ENCODE measurements at regions not wholly inside any gene's neighbourhood (a gene's known extent, or its start where the extent isn't known, plus 50 kb on each side); places are given as distances from the start of the nearest gene placed in this dataset.

DNA sequence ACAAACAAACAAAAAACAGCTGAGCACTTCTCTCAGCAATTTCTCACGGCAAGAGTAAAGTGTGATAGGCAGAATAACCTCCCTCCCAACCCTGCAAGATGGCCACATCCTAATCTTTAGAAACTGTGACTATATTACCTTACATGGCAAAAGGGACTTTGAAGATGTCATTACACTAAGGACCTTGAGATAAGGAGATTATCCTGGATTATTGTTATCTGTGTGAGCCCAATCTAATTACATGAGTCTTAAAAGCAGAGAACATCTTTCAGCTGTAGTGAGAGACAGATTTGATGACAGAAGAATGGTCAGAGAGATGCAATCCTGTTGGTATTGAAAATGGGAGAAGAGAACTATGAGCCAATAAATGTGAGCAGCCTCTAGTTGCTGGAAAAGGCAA lies 347.9 kb downstream of the CDH9 start:
- no peak overlapping the region for H4K8ac ChIP-seq (ENCODE audit: low read depth in 2 of 2, low read length in 2 of 2)
- no TSS peak for BruUV-seq (replicated peaks)
- H2BK120ac ChIP-seq (ENCODE audit: low read depth, low read length): no peak overlapping the region
- ChIA-PET POLR2A (ENCODE audit: unreplicated experiment) (no interaction called here), CTCF (no interaction called here)
- dilution Hi-C loops (cut with HindIII; ENCODE audit: low sequenced_read_pairs, unreplicated experiment): no loop called here
- intact Hi-C loops (cut with micrococcal nuclease): no loop called here
- WGBS, 2 experiments (ENCODE audit: extremely low coverage in 2 of 2, insufficient read length in 1 of 2): no CpG with 5 or more reads among the region's 1 CpG
- no peaks in the 10 kb centered on the region for H3K79me1 ChIP-seq (ENCODE audit: low read depth in 1 of 2, low read length in 2 of 2)
- no peak overlapping the region for H3K9ac ChIP-seq (ENCODE audit: low read depth, low read length)
- no peak overlapping the region for H3K23ac ChIP-seq (ENCODE audit: low read depth, low read length)
- no peak overlapping the region for H2AK5ac ChIP-seq (ENCODE audit: low read depth, low read length)
- no peak overlapping the region for H4K5ac ChIP-seq (ENCODE audit: low read depth, low read length)
- H3K4me2 ChIP-seq (ENCODE audit: low read depth, low read length): no peak overlapping the region
- H3K4ac ChIP-seq (ENCODE audit: low read depth, low read length): no peak overlapping the region
- H3K27ac ChIP-seq (ENCODE audit: insufficient read depth, low read length): no peak overlapping the region
- H3K4me1 ChIP-seq (ENCODE audit: control insufficient read depth, insufficient read depth, low read length): no peaks in the 10 kb centered on the region
- no peaks in the 10 kb centered on the region for H3K36me3 ChIP-seq (ENCODE audit: control insufficient read depth, insufficient read depth, low read length)
- no peak overlapping the region for H2BK15ac ChIP-seq (ENCODE audit: low read depth, low read length)
- no peak overlapping the region for H2AK9ac ChIP-seq (replicated peaks; ENCODE audit: low read depth, low read length, poor library complexity)
- H3K56ac ChIP-seq (ENCODE audit: extremely low read depth, insufficient read depth, low read length): no peak overlapping the region
- no peak overlapping the region for H3K14ac ChIP-seq (replicated peaks; ENCODE audit: low read depth, low read length)
- H3K4me3 ChIP-seq (ENCODE audit: insufficient read depth, low read depth, low read length): no peak overlapping the region
- no peak overlapping the region for H3K18ac ChIP-seq (ENCODE audit: low read depth, low read length)
- DNase-seq (no peak), ATAC-seq (ENCODE audit: low read depth) (no peak)
- no peak for TF ChIP-seq CEBPB (IDR thresholded peaks at IDR 0.05; ENCODE audit: low read depth, low read length)
- TF ChIP-seq NFE2L2 (IDR thresholded peaks at IDR 0.05; ENCODE audit: low read depth, low read length): no peak
- TF ChIP-seq MXI1 (IDR thresholded peaks at IDR 0.05; ENCODE audit: borderline replicate concordance, low read depth, low read length): no peak
- no peak for TF ChIP-seq BHLHE40 (IDR thresholded peaks at IDR 0.05; ENCODE audit: low read depth, low read length)
- TF ChIP-seq MAZ (IDR thresholded peaks at IDR 0.05; ENCODE audit: borderline replicate concordance, low read depth, low read length): no peak
- H4K91ac ChIP-seq (ENCODE audit: insufficient read depth, low read depth, low read length): no peak overlapping the region
- H4K20me1 ChIP-seq (ENCODE audit: insufficient read depth, low read length): no peaks in the 10 kb centered on the region
- no peak overlapping the region for H2BK5ac ChIP-seq (ENCODE audit: low read depth, low read length, poor library complexity, severe bottlenecking)
- 0 out of 2 replicates have a peak, but pooled peaks cover 4% of the 10 kb centered on the region for H3K9me3 ChIP-seq (ENCODE audit: control insufficient read depth, insufficient read depth, low read length)
- no peaks in the 10 kb centered on the region for H3K27me3 ChIP-seq (ENCODE audit: control insufficient read depth, insufficient read depth, low read length)
- H2BK20ac ChIP-seq (ENCODE audit: low read depth, low read length): no peak overlapping the region
- H2AFZ ChIP-seq (replicated peaks; ENCODE audit: low read length, poor library complexity): no peak overlapping the region
- no peaks in the 10 kb centered on the region for H3K9me1 ChIP-seq (ENCODE audit: insufficient read depth, low read length)
- in situ Hi-C loops (cut with MboI; ENCODE audit: low sequenced_read_pairs): no loop called here

Data from IMR-90 (cell line).